ENCODE measurements at regions not wholly inside any gene's neighbourhood (a gene's known extent, or its start where the extent isn't known, plus 50 kb on each side); places are given as distances from the start of the nearest gene placed in this dataset.
"Not testable (repeated sequence)": the region's sequence is repeated elsewhere in the genome, so short reads cannot be mapped to it uniquely, and the experiment has no call there.

DNA sequence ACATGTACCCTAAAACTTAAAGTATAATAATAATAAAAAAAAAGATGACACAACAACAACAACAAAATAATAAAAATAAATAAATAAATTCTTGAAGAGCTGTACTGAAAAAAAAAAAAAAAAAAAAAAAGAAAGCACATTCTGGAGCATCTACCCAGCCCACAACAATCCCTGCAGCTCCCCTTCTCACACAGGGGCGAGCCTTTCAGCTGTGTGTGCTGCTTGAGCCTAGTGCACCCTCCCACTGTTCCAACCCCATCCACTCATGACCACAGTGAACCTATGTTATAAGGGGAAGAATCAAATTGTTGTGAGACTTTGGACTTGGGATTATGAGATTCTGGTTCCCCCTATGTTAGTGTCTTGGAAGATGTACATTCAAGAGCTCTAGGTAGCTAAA, 161.5 kb upstream of the JADE1 start:
- Histone ChIP-seq H3K4me2 (ENCODE audit: control insufficient read depth, extremely low read depth, insufficient read depth, low read depth, low read length) (no peak overlapping the region), H3K9me3 (ENCODE audit: control insufficient read depth, low read depth, low read length) (no peaks in the 10 kb centered on the region), H3K4me1 (ENCODE audit: control insufficient read depth, extremely low read depth, insufficient read depth, low read length) (no peaks in the 10 kb centered on the region), H2AFZ (ENCODE audit: control insufficient read depth, low read length) (no peak overlapping the region), H3K4me3 (ENCODE audit: control insufficient read depth in 2 of 3, extremely low read depth in 1 of 3, insufficient read depth in 2 of 3, low read depth in 1 of 3, low read length in 3 of 3) (no peak overlapping the region), H3K36me3 (ENCODE audit: control insufficient read depth in 2 of 2, extremely low read depth in 1 of 2, insufficient read depth in 2 of 2, low read length in 2 of 2) (no peaks in the 10 kb centered on the region), H3K9ac (ENCODE audit: control insufficient read depth, extremely low read depth, insufficient read depth, low read length) (no peak overlapping the region), H3K27ac (ENCODE audit: control insufficient read depth, insufficient read depth, low read length) (no peak overlapping the region), H3K79me2 (ENCODE audit: control insufficient read depth, insufficient read depth, low read length) (no peaks in the 10 kb centered on the region), H4K20me1 (ENCODE audit: control insufficient read depth, extremely low read depth, insufficient read depth, low read length) (no peaks in the 10 kb centered on the region), H3K9me1 (ENCODE audit: control insufficient read depth, extremely low read depth, insufficient read depth, low read length) (no peaks in the 10 kb centered on the region), H3K27me3 (ENCODE audit: control insufficient read depth, extremely low read depth, insufficient read depth, low read length) (no peaks in the 10 kb centered on the region)
- dilution Hi-C loops (cut with MboI; ENCODE audit: extremely low pct_ligation_motif_present, low sequenced_read_pairs) = no loop called here
- no peak for FAIRE-seq
- TF ChIP-seq, protein P1, sequence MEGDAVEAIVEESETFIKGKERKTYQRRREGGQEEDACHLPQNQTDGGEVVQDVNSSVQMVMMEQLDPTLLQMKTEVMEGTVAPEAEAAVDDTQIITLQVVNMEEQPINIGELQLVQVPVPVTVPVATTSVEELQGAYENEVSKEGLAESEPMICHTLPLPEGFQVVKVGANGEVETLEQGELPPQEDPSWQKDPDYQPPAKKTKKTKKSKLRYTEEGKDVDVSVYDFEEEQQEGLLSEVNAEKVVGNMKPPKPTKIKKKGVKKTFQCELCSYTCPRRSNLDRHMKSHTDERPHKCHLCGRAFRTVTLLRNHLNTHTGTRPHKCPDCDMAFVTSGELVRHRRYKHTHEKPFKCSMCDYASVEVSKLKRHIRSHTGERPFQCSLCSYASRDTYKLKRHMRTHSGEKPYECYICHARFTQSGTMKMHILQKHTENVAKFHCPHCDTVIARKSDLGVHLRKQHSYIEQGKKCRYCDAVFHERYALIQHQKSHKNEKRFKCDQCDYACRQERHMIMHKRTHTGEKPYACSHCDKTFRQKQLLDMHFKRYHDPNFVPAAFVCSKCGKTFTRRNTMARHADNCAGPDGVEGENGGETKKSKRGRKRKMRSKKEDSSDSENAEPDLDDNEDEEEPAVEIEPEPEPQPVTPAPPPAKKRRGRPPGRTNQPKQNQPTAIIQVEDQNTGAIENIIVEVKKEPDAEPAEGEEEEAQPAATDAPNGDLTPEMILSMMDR (optimal IDR thresholded peaks at IDR 0.05 in 1 of 3, IDR thresholded peaks at IDR 0.05 in 1 of 3, conservative IDR thresholded peaks at IDR 0.05 in 1 of 3; ENCODE audit: extremely low read depth in 1 of 3, insufficient read depth in 2 of 3, low read length in 3 of 3) = no peak
- TF ChIP-seq EZH2 (IDR thresholded peaks at IDR 0.05; ENCODE audit: low read length) = no peak
- no peak for DNase-seq (ENCODE audit: low read depth, low spot score)

DNA sequence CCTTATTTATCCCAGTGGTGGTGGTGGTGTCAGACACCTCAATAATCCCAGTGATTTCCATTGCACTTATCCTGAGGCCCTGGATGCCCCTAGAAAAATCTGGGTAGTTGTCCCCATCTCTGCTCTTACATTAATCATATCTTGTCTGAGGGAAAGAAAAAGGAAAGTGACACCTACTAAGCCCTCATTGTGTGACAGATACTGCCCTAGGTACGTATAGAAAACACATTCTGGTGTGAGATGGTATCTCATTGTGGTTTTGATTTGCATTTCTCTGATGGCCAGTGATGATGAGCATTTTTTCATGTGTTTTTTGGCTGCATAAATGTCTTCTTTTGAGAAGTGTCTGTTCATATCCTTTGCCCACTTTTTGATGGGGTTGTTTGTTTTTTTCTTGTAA, 162.6 kb upstream of the JADE1 start:
- H4K20me1 ChIP-seq (ENCODE audit: control insufficient read depth, extremely low read depth, insufficient read depth, low read length); DNase-seq (ENCODE audit: low read depth, low spot score); H3K4me3 ChIP-seq (ENCODE audit: control insufficient read depth in 2 of 3, extremely low read depth in 1 of 3, insufficient read depth in 2 of 3, low read depth in 1 of 3, low read length in 3 of 3); H3K9me3 ChIP-seq (ENCODE audit: control insufficient read depth, low read depth, low read length); H3K27ac ChIP-seq (ENCODE audit: control insufficient read depth, insufficient read depth, low read length); H2AFZ ChIP-seq (ENCODE audit: control insufficient read depth, low read length); H3K4me2 ChIP-seq (ENCODE audit: control insufficient read depth, extremely low read depth, insufficient read depth, low read depth, low read length); FAIRE-seq; H3K9ac ChIP-seq (ENCODE audit: control insufficient read depth, extremely low read depth, insufficient read depth, low read length); dilution Hi-C loops (cut with MboI; ENCODE audit: extremely low pct_ligation_motif_present, low sequenced_read_pairs); H3K36me3 ChIP-seq (ENCODE audit: control insufficient read depth in 2 of 2, extremely low read depth in 1 of 2, insufficient read depth in 2 of 2, low read length in 2 of 2); H3K79me2 ChIP-seq (ENCODE audit: control insufficient read depth, insufficient read depth, low read length); H3K4me1 ChIP-seq (ENCODE audit: control insufficient read depth, extremely low read depth, insufficient read depth, low read length); H3K9me1 ChIP-seq (ENCODE audit: control insufficient read depth, extremely low read depth, insufficient read depth, low read length); H3K27me3 ChIP-seq (ENCODE audit: control insufficient read depth, extremely low read depth, insufficient read depth, low read length): not testable (repeated sequence)

DNA sequence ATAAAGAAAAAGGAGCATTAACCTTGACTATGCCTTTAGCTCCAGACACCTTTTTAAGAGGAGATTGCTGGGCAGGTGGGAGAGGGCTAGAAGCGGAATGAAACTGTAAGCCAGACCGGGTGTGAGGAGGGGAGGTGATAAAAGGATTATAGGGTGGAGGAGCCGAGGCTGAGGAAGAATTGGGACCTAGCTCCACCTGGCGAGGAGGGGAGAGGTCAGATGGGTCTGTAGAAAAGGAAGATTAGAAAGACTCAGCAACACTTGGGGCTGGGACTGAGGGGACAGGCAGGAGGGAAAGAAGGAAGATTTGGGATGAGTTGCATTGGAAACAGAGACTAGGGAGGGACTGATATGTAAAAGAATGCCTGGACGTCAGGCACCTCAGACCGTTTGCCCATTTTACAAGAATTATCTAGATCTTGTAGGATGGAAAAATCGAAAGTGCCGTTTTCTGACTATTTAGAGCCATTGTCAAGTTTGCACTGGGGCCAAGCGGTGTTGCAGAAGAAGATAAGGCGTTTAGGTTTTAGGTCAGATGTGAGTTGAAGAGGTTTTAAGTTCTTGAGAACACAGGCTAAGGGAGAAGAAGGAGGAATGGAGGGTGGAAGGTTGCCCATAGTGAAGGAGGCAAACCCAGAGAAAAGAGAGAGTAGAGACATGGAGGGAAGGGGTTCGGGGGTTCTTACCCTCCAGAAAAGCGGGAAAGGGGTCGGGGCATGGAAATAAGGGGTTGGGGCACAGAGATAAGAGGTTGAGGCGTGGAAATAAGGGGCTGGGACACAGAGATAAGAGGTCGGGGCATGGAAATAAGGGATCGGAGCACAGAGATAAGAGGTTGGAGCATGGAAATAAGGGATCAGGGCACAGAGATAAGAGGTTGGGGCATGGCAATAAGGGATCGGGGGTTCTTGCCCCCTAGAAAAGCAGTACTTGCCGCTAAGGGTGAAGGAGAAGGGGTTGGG, 164.5 kb upstream of the JADE1 start:
- H3K36me3 ChIP-seq (ENCODE audit: control insufficient read depth in 2 of 2, extremely low read depth in 1 of 2, insufficient read depth in 2 of 2, low read length in 2 of 2); H4K20me1 ChIP-seq (ENCODE audit: control insufficient read depth, extremely low read depth, insufficient read depth, low read length); H3K27ac ChIP-seq (ENCODE audit: control insufficient read depth, insufficient read depth, low read length); H3K4me1 ChIP-seq (ENCODE audit: control insufficient read depth, extremely low read depth, insufficient read depth, low read length); H3K9me3 ChIP-seq (ENCODE audit: control insufficient read depth, low read depth, low read length); FAIRE-seq; DNase-seq (ENCODE audit: low read depth, low spot score); H3K4me2 ChIP-seq (ENCODE audit: control insufficient read depth, extremely low read depth, insufficient read depth, low read depth, low read length); dilution Hi-C loops (cut with MboI; ENCODE audit: extremely low pct_ligation_motif_present, low sequenced_read_pairs); H3K9ac ChIP-seq (ENCODE audit: control insufficient read depth, extremely low read depth, insufficient read depth, low read length); H3K27me3 ChIP-seq (ENCODE audit: control insufficient read depth, extremely low read depth, insufficient read depth, low read length); H3K4me3 ChIP-seq (ENCODE audit: control insufficient read depth in 2 of 3, extremely low read depth in 1 of 3, insufficient read depth in 2 of 3, low read depth in 1 of 3, low read length in 3 of 3); H2AFZ ChIP-seq (ENCODE audit: control insufficient read depth, low read length); H3K79me2 ChIP-seq (ENCODE audit: control insufficient read depth, insufficient read depth, low read length); H3K9me1 ChIP-seq (ENCODE audit: control insufficient read depth, extremely low read depth, insufficient read depth, low read length): not testable (repeated sequence)

DNA sequence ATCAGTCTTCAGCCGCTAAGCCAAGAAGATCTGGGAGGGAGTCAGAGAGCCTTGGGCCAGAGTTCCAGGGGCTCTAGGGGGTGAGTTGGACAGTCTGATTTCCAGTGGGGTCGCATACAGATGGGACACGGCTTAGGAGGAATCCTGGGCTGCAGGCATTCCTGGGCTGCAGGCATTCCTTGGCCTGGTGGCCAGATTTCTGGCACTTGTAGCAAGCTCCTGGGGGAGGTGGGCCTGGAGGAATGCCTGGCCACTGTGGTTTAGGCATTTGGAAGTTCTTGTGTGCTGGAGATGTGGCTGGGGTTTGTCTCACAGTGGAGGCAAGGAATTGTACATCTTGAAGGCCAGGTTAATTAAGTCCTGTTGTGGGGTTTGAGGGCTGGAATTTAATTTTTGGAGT, 165.4 kb upstream of the JADE1 start:
- H2AFZ ChIP-seq (ENCODE audit: control insufficient read depth, low read length); H3K9ac ChIP-seq (ENCODE audit: control insufficient read depth, extremely low read depth, insufficient read depth, low read length); H3K4me3 ChIP-seq (ENCODE audit: control insufficient read depth in 2 of 3, extremely low read depth in 1 of 3, insufficient read depth in 2 of 3, low read depth in 1 of 3, low read length in 3 of 3); H3K27me3 ChIP-seq (ENCODE audit: control insufficient read depth, extremely low read depth, insufficient read depth, low read length); H3K9me1 ChIP-seq (ENCODE audit: control insufficient read depth, extremely low read depth, insufficient read depth, low read length); H3K36me3 ChIP-seq (ENCODE audit: control insufficient read depth in 2 of 2, extremely low read depth in 1 of 2, insufficient read depth in 2 of 2, low read length in 2 of 2); H3K79me2 ChIP-seq (ENCODE audit: control insufficient read depth, insufficient read depth, low read length); H3K27ac ChIP-seq (ENCODE audit: control insufficient read depth, insufficient read depth, low read length); H4K20me1 ChIP-seq (ENCODE audit: control insufficient read depth, extremely low read depth, insufficient read depth, low read length); FAIRE-seq; dilution Hi-C loops (cut with MboI; ENCODE audit: extremely low pct_ligation_motif_present, low sequenced_read_pairs); DNase-seq (ENCODE audit: low read depth, low spot score); H3K4me1 ChIP-seq (ENCODE audit: control insufficient read depth, extremely low read depth, insufficient read depth, low read length); H3K4me2 ChIP-seq (ENCODE audit: control insufficient read depth, extremely low read depth, insufficient read depth, low read depth, low read length); H3K9me3 ChIP-seq (ENCODE audit: control insufficient read depth, low read depth, low read length): not testable (repeated sequence)

Data from keratinocyte (primary cell).